PC-3 (cell line): ENCODE measurements at regions not wholly inside any gene's neighbourhood (a gene's known extent, or its start where the extent isn't known, plus 50 kb on each side); places are given as distances from the start of the nearest gene placed in this dataset.
"Not testable (repeated sequence)": the region's sequence is repeated elsewhere in the genome, so short reads cannot be mapped to it uniquely, and the experiment has no call there.

ENCODE experiments used
- ATAC-seq: fragments of 200-7000 bp; cut with Tn5 transposase; 2 replicates; pipeline ENCODE4 v1.9.1; 2020; ENCODE audit warnings: mild to moderate bottlenecking, moderate library complexity
- BruUV-seq: library from RNA; stranded (reverse); fragments of 400-500 nt; replicated peaks from 2 replicates; lab custom pipeline; 2021; lab: Mats Ljungman, UMichigan
- CTCF ChIA-PET: fragments of 300-600 bp; sonication (Branson Sonifier 250); formaldehyde crosslinking; loops from one replicate; lab custom pipeline; 2022; ENCODE audit warnings: antibody characterized with exemption; lab: Charles Lee
- POLR2A ChIA-PET: fragments of 300-600 bp; sonication (Branson Sonifier 250); formaldehyde crosslinking; loops from one replicate; lab custom pipeline; 2022; ENCODE audit warnings: antibody characterized with exemption; ENCODE audit not compliant: unreplicated experiment; lab: Charles Lee
- DNase-seq: peaks from one replicate; pipeline ENCODE4 v3.0.0-alpha.2; 2015
- H2AFZ ChIP-seq: fragments of 300-600 bp; sonication (generic); 2 replicates; pipeline ENCODE4 v1.6.0; 2016; ENCODE audit warnings: antibody characterized with exemption, low read length
- H3F3A ChIP-seq: fragments of 300-600 bp; sonication (generic); one replicate; pipeline ENCODE4 v1.6.0; 2017; ENCODE audit warnings: antibody characterized with exemption, low read length, control low read depth, mild to moderate bottlenecking; ENCODE audit not compliant: unreplicated experiment
- H3K27ac ChIP-seq: fragments of 300-600 bp; sonication (generic); 2 replicates; pipeline ENCODE4 v1.5.1; 2016; ENCODE audit warnings: mild to moderate bottlenecking, low read length
- H3K27me3 ChIP-seq: fragments of 300-600 bp; sonication (generic); 2 replicates; pipeline ENCODE4 v1.6.1; 2016; ENCODE audit warnings: low read length, mixed read lengths
- H3K36me3 ChIP-seq: fragments of 300-600 bp; sonication (generic); 2 replicates; pipeline ENCODE4 v1.6.1; 2016; ENCODE audit warnings: low read depth, mixed run types, low read length, mixed read lengths
- H3K4me1 ChIP-seq: fragments of 300-600 bp; sonication (generic); 2 replicates; pipeline ENCODE4 v1.5.1; 2016; ENCODE audit warnings: low read length; ENCODE audit not compliant: insufficient read depth
- H3K4me2 ChIP-seq: fragments of 300-600 bp; sonication (generic); 2 replicates; pipeline ENCODE4 v1.6.0; 2016; ENCODE audit warnings: low read length
- H3K4me3 ChIP-seq: fragments of 300-600 bp; sonication (generic); 2 replicates; pipeline ENCODE4 v1.5.1; 2016; ENCODE audit warnings: mild to moderate bottlenecking, low read length, mixed read lengths
- H3K79me2 ChIP-seq: fragments of 300-600 bp; sonication (generic); 2 replicates; pipeline ENCODE4 v1.6.1; 2017; ENCODE audit warnings: low read length, mixed read lengths
- H3K9ac ChIP-seq: fragments of 300-600 bp; sonication (generic); 2 replicates; pipeline ENCODE4 v1.6.0; 2016; ENCODE audit warnings: mild to moderate bottlenecking, low read length
- H3K9me2 ChIP-seq: fragments of 300-600 bp; sonication (generic); replicated peaks from 2 replicates; pipeline ENCODE4 v1.6.1; 2016; ENCODE audit warnings: mixed run types, low read length, mixed read lengths
- H3K9me3 ChIP-seq: fragments of 300-600 bp; sonication (generic); 2 replicates; pipeline ENCODE4 v1.6.1; 2016; ENCODE audit warnings: low read length, mixed read lengths
- H4K20me1 ChIP-seq: fragments of 300-600 bp; sonication (generic); 2 replicates; pipeline ENCODE4 v1.6.1; 2016; ENCODE audit warnings: low read length, mixed read lengths
- CTCF ChIP-seq: fragments of 300-600 bp; sonication (generic); conservative IDR thresholded peaks from 2 replicates; pipeline ENCODE4 v1.5.1; 2017; ENCODE audit warnings: antibody characterized with exemption, low read depth, mild to moderate bottlenecking, low read length
- EZH2 ChIP-seq: fragments of 300-600 bp; sonication (generic); IDR thresholded peaks from one replicate; pipeline ENCODE4 v1.6.1; 2017; ENCODE audit warnings: antibody characterized with exemption, mild to moderate bottlenecking, low read length; ENCODE audit not compliant: unreplicated experiment
- EZH2phosphoT487 ChIP-seq: fragments of 300-600 bp; sonication (generic); IDR thresholded peaks from 2 replicates; pipeline ENCODE4 v1.6.1; 2018; ENCODE audit warnings: mild to moderate bottlenecking, antibody characterized with exemption, low read length, borderline replicate concordance
- intact Hi-C: fragments of 100-400 bp; cut with micrococcal nuclease; formaldehyde crosslinking; loops from 2 replicates; pipeline ENCODE4 v1.9.0; 2023

- ChIA-PET POLR2A (no interaction called here), CTCF (no interaction called here)
- Histone ChIP-seq H2AFZ (no peak overlapping the region), H3K36me3 (no peaks in the 10 kb centered on the region), H3K27ac (no peak overlapping the region), H4K20me1 (no peaks in the 10 kb centered on the region), H3K9me3 (no peaks in the 10 kb centered on the region), H3K9me2 (no peaks in the 10 kb centered on the region), H3K4me1 (no peaks in the 10 kb centered on the region), H3K4me2 (no peak overlapping the region), H3K27me3 (no peaks in the 10 kb centered on the region), H3K9ac (no peak overlapping the region), H3F3A (no peaks in the 10 kb centered on the region), H3K4me3 (no peak overlapping the region), H3K79me2 (no peaks in the 10 kb centered on the region)
- BruUV-seq: no TSS peak
- TF ChIP-seq EZH2phosphoT487: no peak
- TF ChIP-seq EZH2: no peak
- no peak for TF ChIP-seq CTCF
- DNase-seq (no peak), ATAC-seq (no peak)
- intact Hi-C loops: no loop called here
Measured at GRCh38 chr2:234392041-234392615, 104.8 kb downstream of the ARL4C start.

- Histone ChIP-seq H3K79me2 (no peaks in the 10 kb centered on the region), H3K4me3 (no peak overlapping the region), H3F3A (no peaks in the 10 kb centered on the region), H3K9me3 (no peaks in the 10 kb centered on the region), H4K20me1 (no peaks in the 10 kb centered on the region), H3K36me3 (no peaks in the 10 kb centered on the region), H3K27ac (no peak overlapping the region), H3K9ac (no peak overlapping the region), H3K27me3 (no peaks in the 10 kb centered on the region), H3K4me1 (no peaks in the 10 kb centered on the region), H3K4me2 (no peak overlapping the region), H2AFZ (no peak overlapping the region), H3K9me2 (no peaks in the 10 kb centered on the region)
- DNase-seq (no peak), ATAC-seq (no peak)
- intact Hi-C loops: no loop called here
- ChIA-PET CTCF (no interaction called here), POLR2A (no interaction called here)
- no peak for TF ChIP-seq EZH2
- no peak for TF ChIP-seq CTCF
- TF ChIP-seq EZH2phosphoT487: no peak
- no TSS peak for BruUV-seq
Measured at GRCh38 chr2:234391625-234392024, 105.3 kb downstream of the ARL4C start.

- H3K4me3 ChIP-seq, H3K79me2 ChIP-seq, H3K4me1 ChIP-seq, H3K27me3 ChIP-seq, DNase-seq, ATAC-seq, H3K36me3 ChIP-seq, BruUV-seq, CTCF ChIA-PET, H3F3A ChIP-seq, H3K9ac ChIP-seq, POLR2A ChIA-PET, H3K4me2 ChIP-seq, H3K9me3 ChIP-seq, H3K27ac ChIP-seq, intact Hi-C loops, H3K9me2 ChIP-seq, H2AFZ ChIP-seq, H4K20me1 ChIP-seq: not testable (repeated sequence)
Measured at GRCh38 chr2:234389661-234390060, 107.2 kb downstream of the ARL4C start.
